KMS-11 (cell line): ENCODE measurements at regions not wholly inside any gene's neighbourhood (a gene's known extent, or its start where the extent isn't known, plus 50 kb on each side); places are given as distances from the start of the nearest gene placed in this dataset.

Experiments used
- H2AFZ ChIP-seq: fragments of 200-600 bp; sonication (generic); 2 replicates; pipeline ENCODE4 v1.6.1; 2016; ENCODE audit warnings: antibody characterized with exemption, mixed run types, low read depth
- H3K27ac ChIP-seq: fragments of 200-600 bp; sonication (generic); 2 replicates; pipeline ENCODE4 v1.6.1; 2016; ENCODE audit warnings: mild to moderate bottlenecking, mixed run types
- H3K27me3 ChIP-seq: fragments of 200-600 bp; sonication (generic); 2 replicates; pipeline ENCODE4 v1.6.1; 2017; ENCODE audit warnings: mild to moderate bottlenecking, low read depth, mixed run types, moderate library complexity; ENCODE audit not compliant: insufficient read depth
- H3K36me3 ChIP-seq: fragments of 200-600 bp; sonication (generic); 2 replicates; pipeline ENCODE4 v1.6.1; 2017; ENCODE audit warnings: mild to moderate bottlenecking, mixed run types; ENCODE audit not compliant: insufficient read depth
- H3K4me1 ChIP-seq: fragments of 200-600 bp; sonication (generic); 2 replicates; pipeline ENCODE4 v1.6.1; 2016; ENCODE audit warnings: mild to moderate bottlenecking, low read depth, mixed run types; ENCODE audit not compliant: poor library complexity, severe bottlenecking
- H3K4me2 ChIP-seq: fragments of 200-600 bp; sonication (generic); 2 replicates; pipeline ENCODE4 v1.7.0; 2016; ENCODE audit warnings: mild to moderate bottlenecking, mixed run types
- H3K4me3 ChIP-seq: fragments of 200-600 bp; sonication (generic); IDR thresholded peaks from 2 replicates; pipeline ENCODE4 v1.6.1; 2017; ENCODE audit warnings: low read depth, low read length, mixed read lengths; ENCODE audit not compliant: insufficient read depth
- H3K79me2 ChIP-seq: fragments of 200-600 bp; sonication (generic); 2 replicates; pipeline ENCODE4 v1.6.1; 2016; ENCODE audit warnings: low read depth, mixed run types; ENCODE audit not compliant: insufficient read depth
- H3K9ac ChIP-seq: fragments of 200-600 bp; sonication (generic); 2 replicates; pipeline ENCODE4 v1.6.1; 2016; ENCODE audit warnings: mild to moderate bottlenecking, mixed run types
- H4K20me1 ChIP-seq: fragments of 200-600 bp; sonication (generic); 2 replicates; pipeline ENCODE4 v1.6.1; 2016; ENCODE audit warnings: mild to moderate bottlenecking, mixed run types; ENCODE audit not compliant: insufficient read depth
- CTCF ChIP-seq: fragments of 200-600 bp; sonication (generic); conservative IDR thresholded peaks from 2 replicates; pipeline ENCODE4 v1.6.1; 2017; ENCODE audit warnings: low read depth, mild to moderate bottlenecking, antibody characterized with exemption, low read length, moderate library complexity, mixed read lengths

GRCh38 chr4:116358633-116359222, 726.6 kb downstream of the TRAM1L1 start:
- H4K20me1 ChIP-seq = no peaks in the 10 kb centered on the region
- H2AFZ ChIP-seq = no peak overlapping the region
- H3K36me3 ChIP-seq = no peaks in the 10 kb centered on the region
- H3K4me2 ChIP-seq = no peak overlapping the region
- no peaks in the 10 kb centered on the region for H3K4me1 ChIP-seq
- TF ChIP-seq CTCF = peak; percentile 73
- no peak overlapping the region for H3K9ac ChIP-seq
- no peak overlapping the region for H3K27ac ChIP-seq
- H3K27me3 ChIP-seq = no peaks in the 10 kb centered on the region
- no peak overlapping the region for H3K4me3 ChIP-seq
- H3K79me2 ChIP-seq = no peaks in the 10 kb centered on the region

- Histone ChIP-seq H3K27me3 (no peaks in the 10 kb centered on the region), H2AFZ (no peak overlapping the region), H4K20me1 (no peaks in the 10 kb centered on the region), H3K36me3 (no peaks in the 10 kb centered on the region), H3K4me2 (no peak overlapping the region), H3K79me2 (no peaks in the 10 kb centered on the region), H3K4me1 (no peaks in the 10 kb centered on the region), H3K4me3 (no peak overlapping the region), H3K9ac (no peak overlapping the region), H3K27ac (no peak overlapping the region)
- TF ChIP-seq CTCF = no peak
These were observed 727.6 kb downstream of the TRAM1L1 start for GRCh38 chr4:116357758-116358157.

- H3K4me3 ChIP-seq = no peak overlapping the region
- H3K9ac ChIP-seq = no peak overlapping the region
- H2AFZ ChIP-seq = no peak overlapping the region
- no peak for TF ChIP-seq CTCF
- H3K27me3 ChIP-seq = no peaks in the 10 kb centered on the region
- no peaks in the 10 kb centered on the region for H3K36me3 ChIP-seq
- H4K20me1 ChIP-seq = no peaks in the 10 kb centered on the region
- H3K79me2 ChIP-seq = no peaks in the 10 kb centered on the region
- H3K27ac ChIP-seq = no peak overlapping the region
- no peaks in the 10 kb centered on the region for H3K4me1 ChIP-seq
- H3K4me2 ChIP-seq = no peak overlapping the region
These were observed 738.6 kb downstream of the TRAM1L1 start for GRCh38 chr4:116346750-116347149.

GRCh38 chr4:116343809-116344208, 741.6 kb downstream of the TRAM1L1 start:
- no peaks in the 10 kb centered on the region for H4K20me1 ChIP-seq
- no peaks in the 10 kb centered on the region for H3K79me2 ChIP-seq
- H2AFZ ChIP-seq = no peak overlapping the region
- no peak for TF ChIP-seq CTCF
- no peaks in the 10 kb centered on the region for H3K27me3 ChIP-seq
- no peaks in the 10 kb centered on the region for H3K36me3 ChIP-seq
- H3K9ac ChIP-seq = no peak overlapping the region
- no peak overlapping the region for H3K4me3 ChIP-seq
- no peak overlapping the region for H3K27ac ChIP-seq
- no peak overlapping the region for H3K4me2 ChIP-seq
- no peaks in the 10 kb centered on the region for H3K4me1 ChIP-seq
